Activated naive CD8-positive, alpha-beta T cell treated with anti-CD3 and anti-CD28 coated beads, Interleukin-2, amount 50 U/mL, for 24 hours (primary cell): ENCODE measurements at regions not wholly inside any gene's neighbourhood (a gene's known extent, or its start where the extent isn't known, plus 50 kb on each side); places are given as distances from the start of the nearest gene placed in this dataset.

Experiments used
- ATAC-seq: fragments of 150-1000 bp; cut with Tn5 transposase; one replicate; pipeline ENCODE4 v1.10.0; 2021
- DNase-seq: peaks from one replicate; pipeline ENCODE4 v3.0.0; 2021
- H3K27ac Mint-ChIP-seq: one replicate; pipeline ENCODE4 v1.8.0; 2021; ENCODE audit warnings: mild to moderate bottlenecking, mixed read lengths
- H3K27me3 Mint-ChIP-seq: one replicate; pipeline ENCODE4 v1.8.0; 2021; ENCODE audit warnings: mixed read lengths
- H3K36me3 Mint-ChIP-seq: one replicate; pipeline ENCODE4 v1.8.0; 2021; ENCODE audit warnings: low read depth, mixed read lengths
- H3K4me1 Mint-ChIP-seq: one replicate; pipeline ENCODE4 v1.8.0; 2021; ENCODE audit warnings: mixed read lengths
- H3K4me3 Mint-ChIP-seq: one replicate; pipeline ENCODE4 v1.8.0; 2021; ENCODE audit warnings: mild to moderate bottlenecking, moderate library complexity, mixed read lengths
- H3K9me3 Mint-ChIP-seq: one replicate; pipeline ENCODE4 v1.8.0; 2021; ENCODE audit warnings: mixed read lengths

- peaks cover 14% of the 10 kb centered on the region for H3K27me3 Mint-ChIP-seq
Observed at GRCh38 chr9:126117631-126118030, 209.0 kb upstream of the MVB12B start.

GRCh38 chr9:126119731-126120130, 206.9 kb upstream of the MVB12B start:
- H3K4me1 Mint-ChIP-seq = no peaks in the 10 kb centered on the region
- ATAC-seq (no peak), DNase-seq (no peak)
- H3K36me3 Mint-ChIP-seq = no peaks in the 10 kb centered on the region
- H3K4me3 Mint-ChIP-seq = no peak overlapping the region
- no peak overlapping the region for H3K27ac Mint-ChIP-seq
- H3K27me3 Mint-ChIP-seq = peaks cover 21% of the 10 kb centered on the region
- H3K9me3 Mint-ChIP-seq = no peaks in the 10 kb centered on the region

More at GRCh38 chr9:126117631-126118030, 209.0 kb upstream of the MVB12B start:
- no peaks in the 10 kb centered on the region for H3K9me3 Mint-ChIP-seq
- no peak for DNase-seq
- no peak overlapping the region for H3K27ac Mint-ChIP-seq
- H3K36me3 Mint-ChIP-seq = no peaks in the 10 kb centered on the region
- H3K4me3 Mint-ChIP-seq = no peak overlapping the region
- ATAC-seq = no peak
- no peaks in the 10 kb centered on the region for H3K4me1 Mint-ChIP-seq

GRCh38 chr9:126122901-126123616, 203.6 kb upstream of the MVB12B start:
- Mint-ChIP-seq H3K27me3 (peaks cover 18% of the 10 kb centered on the region), H3K4me3 (no peak overlapping the region), H3K4me1 (no peaks in the 10 kb centered on the region), H3K9me3 (no peaks in the 10 kb centered on the region), H3K36me3 (no peaks in the 10 kb centered on the region), H3K27ac (no peak overlapping the region)
- DNase-seq (no peak), ATAC-seq (no peak)

- Mint-ChIP-seq H3K27me3 (peaks cover 20% of the 10 kb centered on the region), H3K27ac (no peak overlapping the region), H3K4me1 (no peaks in the 10 kb centered on the region), H3K36me3 (no peaks in the 10 kb centered on the region), H3K9me3 (no peaks in the 10 kb centered on the region), H3K4me3 (no peak overlapping the region)
- no peak for ATAC-seq
- DNase-seq = no peak
Observed at GRCh38 chr9:126123927-126124326, 202.7 kb upstream of the MVB12B start.

- Mint-ChIP-seq H3K4me3 (no peak overlapping the region), H3K27me3 (peaks cover 24% of the 10 kb centered on the region), H3K4me1 (no peaks in the 10 kb centered on the region), H3K36me3 (no peaks in the 10 kb centered on the region), H3K9me3 (no peaks in the 10 kb centered on the region), H3K27ac (no peak overlapping the region)
- DNase-seq (no peak), ATAC-seq (no peak)
Observed at GRCh38 chr9:126125177-126125576, 201.5 kb upstream of the MVB12B start.

GRCh38 chr9:126125577-126125976, 201.1 kb upstream of the MVB12B start:
- ATAC-seq = no peak

GRCh38 chr9:126125992-126126409, 200.6 kb upstream of the MVB12B start:
- Mint-ChIP-seq H3K36me3 (no peaks in the 10 kb centered on the region), H3K4me3 (no peak overlapping the region), H3K4me1 (no peaks in the 10 kb centered on the region), H3K9me3 (no peaks in the 10 kb centered on the region), H3K27ac (no peak overlapping the region), H3K27me3 (peaks cover 28% of the 10 kb centered on the region)
- ATAC-seq = no peak
- DNase-seq = no peak

More at GRCh38 chr9:126125577-126125976, 201.1 kb upstream of the MVB12B start:
- H3K36me3 Mint-ChIP-seq = no peaks in the 10 kb centered on the region
- peaks cover 24% of the 10 kb centered on the region for H3K27me3 Mint-ChIP-seq
- no peak overlapping the region for H3K4me3 Mint-ChIP-seq
- no peak for DNase-seq
- H3K4me1 Mint-ChIP-seq = no peaks in the 10 kb centered on the region
- no peak overlapping the region for H3K27ac Mint-ChIP-seq
- no peaks in the 10 kb centered on the region for H3K9me3 Mint-ChIP-seq

GRCh38 chr9:126126807-126127206, 199.8 kb upstream of the MVB12B start:
- no peaks in the 10 kb centered on the region for H3K9me3 Mint-ChIP-seq
- no peak overlapping the region for H3K4me3 Mint-ChIP-seq
- ATAC-seq (no peak), DNase-seq (no peak)
- no peaks in the 10 kb centered on the region for H3K4me1 Mint-ChIP-seq
- no peak overlapping the region for H3K27ac Mint-ChIP-seq
- no peaks in the 10 kb centered on the region for H3K36me3 Mint-ChIP-seq
- H3K27me3 Mint-ChIP-seq = peaks cover 31% of the 10 kb centered on the region

GRCh38 chr9:126127591-126127990, 199.0 kb upstream of the MVB12B start:
- Mint-ChIP-seq H3K4me3 (no peak overlapping the region), H3K27ac (no peak overlapping the region), H3K36me3 (no peaks in the 10 kb centered on the region), H3K27me3 (peaks cover 36% of the 10 kb centered on the region), H3K9me3 (no peaks in the 10 kb centered on the region), H3K4me1 (no peaks in the 10 kb centered on the region)
- DNase-seq (no peak), ATAC-seq (no peak)

GRCh38 chr9:126128494-126129142, 198.0 kb upstream of the MVB12B start:
- Mint-ChIP-seq H3K4me3 (no peak overlapping the region), H3K4me1 (no peaks in the 10 kb centered on the region), H3K9me3 (peaks cover 9% of the 10 kb centered on the region), H3K36me3 (no peaks in the 10 kb centered on the region), H3K27me3 (peaks cover 39% of the 10 kb centered on the region), H3K27ac (no peak overlapping the region)
- DNase-seq = no peak
- no peak for ATAC-seq

- H3K27me3 Mint-ChIP-seq = peaks cover 34% of the 10 kb centered on the region
Observed at GRCh38 chr9:126131066-126132010, 195.3 kb upstream of the MVB12B start.

GRCh38 chr9:126132746-126133145, 193.9 kb upstream of the MVB12B start:
- Mint-ChIP-seq H3K4me1 (no peaks in the 10 kb centered on the region), H3K27ac (no peak overlapping the region), H3K27me3 (peaks cover 34% of the 10 kb centered on the region), H3K36me3 (peaks cover 1% of the 10 kb centered on the region), H3K9me3 (peaks cover 14% of the 10 kb centered on the region), H3K4me3 (no peak overlapping the region)
- ATAC-seq (no peak), DNase-seq (no peak)

More at GRCh38 chr9:126131066-126132010, 195.3 kb upstream of the MVB12B start:
- no peak overlapping the region for H3K27ac Mint-ChIP-seq
- DNase-seq (no peak), ATAC-seq (no peak)
- peaks cover 9% of the 10 kb centered on the region for H3K9me3 Mint-ChIP-seq
- no peaks in the 10 kb centered on the region for H3K4me1 Mint-ChIP-seq
- H3K36me3 Mint-ChIP-seq = no peaks in the 10 kb centered on the region
- no peak overlapping the region for H3K4me3 Mint-ChIP-seq

- no peak for ATAC-seq
- Mint-ChIP-seq H3K27ac (no peak overlapping the region), H3K4me1 (peaks cover 10% of the 10 kb centered on the region), H3K4me3 (no peak overlapping the region), H3K27me3 (peaks cover 38% of the 10 kb centered on the region), H3K36me3 (no peaks in the 10 kb centered on the region), H3K9me3 (peaks cover 14% of the 10 kb centered on the region)
- no peak for DNase-seq
Observed at GRCh38 chr9:126144196-126144595, 182.4 kb upstream of the MVB12B start.

- H3K27me3 Mint-ChIP-seq = peaks cover 38% of the 10 kb centered on the region
- ATAC-seq = no peak
Observed at GRCh38 chr9:126144603-126145456, 181.8 kb upstream of the MVB12B start.

More at GRCh38 chr9:126144603-126145456, 181.8 kb upstream of the MVB12B start:
- Mint-ChIP-seq H3K9me3 (peaks cover 8% of the 10 kb centered on the region), H3K27ac (no peak overlapping the region), H3K36me3 (no peaks in the 10 kb centered on the region), H3K4me3 (no peak overlapping the region), H3K4me1 (peaks cover 10% of the 10 kb centered on the region)
- DNase-seq = no peak
